ENCODE measurements at regions not wholly inside any gene's neighbourhood (a gene's known extent, or its start where the extent isn't known, plus 50 kb on each side); places are given as distances from the start of the nearest gene placed in this dataset.

- DNase-seq = no peak
Measured at GRCh38 chr7:21094589-21094988, 307.9 kb upstream of the SP8 start.

- DNase-seq = no peak
Measured at GRCh38 chr7:21099432-21099831, 312.7 kb upstream of the SP8 start.

- no peak for DNase-seq
Measured at GRCh38 chr7:21099955-21100354, 313.3 kb upstream of the SP8 start.

GRCh38 chr7:21101541-21101940, 314.9 kb upstream of the SP8 start:
- no peak for DNase-seq

GRCh38 chr7:21103426-21104123, 316.9 kb upstream of the SP8 start:
- DNase-seq = no peak

- no peak for DNase-seq
Measured at GRCh38 chr7:21104124-21104500, 317.4 kb upstream of the SP8 start.

- no peak for DNase-seq
Measured at GRCh38 chr7:21106296-21106732, 319.6 kb upstream of the SP8 start.

GRCh38 chr7:21107101-21107500, 320.4 kb upstream of the SP8 start:
- DNase-seq = no peak

- peak; percentile 21 for DNase-seq
Measured at GRCh38 chr7:21108182-21108581, 319.7 kb upstream of the SP4 start.

GRCh38 chr7:21113609-21114415, 314.1 kb upstream of the SP4 start:
- no peak for DNase-seq

GRCh38 chr7:21123586-21123985, 304.3 kb upstream of the SP4 start:
- no peak for DNase-seq

- no peak for DNase-seq
Measured at GRCh38 chr7:21125297-21125696, 302.6 kb upstream of the SP4 start.

GRCh38 chr7:21128062-21128817, 299.6 kb upstream of the SP4 start:
- DNase-seq = peak; percentile 51

GRCh38 chr7:21131897-21132296, 296.0 kb upstream of the SP4 start:
- DNase-seq = no peak

- no peak for DNase-seq
Measured at GRCh38 chr7:21134631-21135030, 293.3 kb upstream of the SP4 start.

- no peak for DNase-seq
Measured at GRCh38 chr7:21135437-21135836, 292.4 kb upstream of the SP4 start.

GRCh38 chr7:21137640-21138039, 290.2 kb upstream of the SP4 start:
- no peak for DNase-seq

- no peak for DNase-seq
Measured at GRCh38 chr7:21140622-21141021, 287.3 kb upstream of the SP4 start.

- DNase-seq = no peak
Measured at GRCh38 chr7:21141476-21141875, 286.4 kb upstream of the SP4 start.

GRCh38 chr7:21142081-21142480, 285.8 kb upstream of the SP4 start:
- no peak for DNase-seq

- DNase-seq = no peak
Measured at GRCh38 chr7:21146642-21147423, 281.1 kb upstream of the SP4 start.

- no peak for DNase-seq
Measured at GRCh38 chr7:21149809-21150208, 278.1 kb upstream of the SP4 start.

- DNase-seq = no peak
Measured at GRCh38 chr7:21154614-21155013, 273.3 kb upstream of the SP4 start.
